GM12878 (cell line): ENCODE measurements at regions not wholly inside any gene's neighbourhood (a gene's known extent, or its start where the extent isn't known, plus 50 kb on each side); places are given as distances from the start of the nearest gene placed in this dataset.

ENCODE experiments used
- ATAC-seq: fragments of 200-7000 bp; cut with Tn5 transposase; 3 replicates; pipeline ENCODE4 v1.9.1; 2020; ENCODE audit warnings: mild to moderate bottlenecking, moderate library complexity
- BruUV-seq: library from RNA; stranded (reverse); fragments of 400-500 nt; replicated peaks from 2 replicates; lab custom pipeline; 2021; lab: Mats Ljungman, UMichigan
- CTCF ChIA-PET: fragments of 300-600 bp; sonication (Branson Sonifier 250); formaldehyde crosslinking; extraction: SDS; loops from one replicate; lab custom pipeline; 2021; ENCODE audit warnings: inconsistent platforms; lab: Yijun Ruan, JAX
- POLR2A ChIA-PET: fragments of 350-600 bp; formaldehyde crosslinking; extraction: SDS; loops from one replicate; lab custom pipeline; 2021; ENCODE audit warnings: inconsistent platforms; lab: Charles Lee
- RAD21 ChIA-PET: fragments of 300-600 bp; sonication (Branson Sonifier 250); formaldehyde crosslinking; loops from one replicate; lab custom pipeline; 2023; ENCODE audit warnings: antibody characterized with exemption; ENCODE audit not compliant: unreplicated experiment; lab: Charles Lee
- SMC1A ChIA-PET: fragments of 300-600 bp; sonication (Branson Sonifier 250); formaldehyde crosslinking; loops from one replicate; lab custom pipeline; 2023; ENCODE audit not compliant: unreplicated experiment, uncharacterized antibody; lab: Charles Lee
- DNase-seq: peaks from one replicate; pipeline ENCODE4 v3.0.0-alpha.2; 2011; ENCODE audit warnings: low read depth, low spot score
- FAIRE-seq: peaks from 3 replicates; lab custom pipeline; 2011; peaks lifted over from hg19 to GRCh38; lab: Jason Lieb, UNC
- H2AFZ ChIP-seq: 2 replicates; pipeline ENCODE4 v1.6.0; 2011; ENCODE audit warnings: low read depth, low read length, control low read depth; ENCODE audit not compliant: control insufficient read depth
- H3K27ac ChIP-seq: 2 replicates; pipeline ENCODE4 v1.5.1; 2011; ENCODE audit warnings: control low read depth; ENCODE audit not compliant: control insufficient read depth, insufficient read depth
- H3K27me3 ChIP-seq, 2 experiments: replicated peaks in 1 of 2; 2 replicates each; pipeline versions ENCODE4 v1.6.0 to v1.6.1; 2011; ENCODE audit warnings: low read length in 1 of 2; ENCODE audit not compliant: control insufficient read depth in 2 of 2, insufficient read depth in 2 of 2
- H3K36me3 ChIP-seq, 2 experiments: 2 replicates each; pipeline ENCODE4 v1.5.1; 2011; ENCODE audit warnings: low read length in 1 of 2; ENCODE audit not compliant: control insufficient read depth in 2 of 2, insufficient read depth in 2 of 2
- H3K4me1 ChIP-seq: 2 replicates; pipeline ENCODE4 v1.6.1; 2011; ENCODE audit warnings: mild to moderate bottlenecking, low read length, moderate library complexity, mixed read lengths; ENCODE audit not compliant: control insufficient read depth, insufficient read depth
- H3K4me2 ChIP-seq: 2 replicates; pipeline ENCODE4 v1.6.0; 2011; ENCODE audit warnings: control low read depth; ENCODE audit not compliant: control insufficient read depth, insufficient read depth
- H3K4me3 ChIP-seq: fragments of 200-600 bp; sonication (generic); 2 replicates; pipeline ENCODE4 v1.5.1; 2016
- H3K79me2 ChIP-seq: 2 replicates; pipeline ENCODE4 v1.6.0; 2011; ENCODE audit warnings: low read length; ENCODE audit not compliant: control insufficient read depth, insufficient read depth
- H3K9ac ChIP-seq: 2 replicates; pipeline ENCODE4 v1.8.0; 2011; ENCODE audit warnings: low read length, control low read depth, mixed read lengths; ENCODE audit not compliant: control insufficient read depth, insufficient read depth
- H3K9me3 ChIP-seq: replicated peaks from 3 replicates; pipeline ENCODE4 v1.5.1; 2011; ENCODE audit warnings: mild to moderate bottlenecking, low read length; ENCODE audit not compliant: control insufficient read depth, insufficient read depth
- H4K20me1 ChIP-seq: 2 replicates; pipeline ENCODE4 v1.6.0; 2011; ENCODE audit not compliant: control insufficient read depth, insufficient read depth
- CBFB ChIP-seq: IDR thresholded peaks from 2 replicates; pipeline ENCODE4 v1.6.1; 2016; ENCODE audit warnings: antibody characterized with exemption, low read depth
- EED ChIP-seq: sonication (generic); IDR thresholded peaks from 2 replicates; pipeline ENCODE4 v1.6.1; 2016; ENCODE audit warnings: antibody characterized with exemption, low read depth
- FOS ChIP-seq: IDR thresholded peaks from 3 replicates; pipeline ENCODE4 v1.6.1; 2011; ENCODE audit warnings: borderline replicate concordance; ENCODE audit not compliant: insufficient read length; ENCODE audit errors: extremely low read depth
- FOXM1 ChIP-seq: IDR thresholded peaks from 2 replicates; pipeline ENCODE4 v1.6.1; 2012; ENCODE audit warnings: low read depth, mild to moderate bottlenecking, inconsistent platforms, low read length, moderate library complexity
- HDGF ChIP-seq: fragments of 450-650 bp; IDR thresholded peaks from 2 replicates; pipeline ENCODE4 v1.6.1; 2016; ENCODE audit warnings: antibody characterized with exemption
- IKZF2 ChIP-seq, 2 experiments: fragments of 450-650 bp; IDR thresholded peaks; 2 replicates each; pipeline ENCODE4 v1.6.1; 2017; ENCODE audit warnings: mild to moderate bottlenecking in 2 of 2, moderate library complexity in 2 of 2
- IRF3 ChIP-seq: fragments of 450-650 bp; IDR thresholded peaks from 2 replicates; pipeline ENCODE4 v1.6.1; 2014; ENCODE audit warnings: mild to moderate bottlenecking
- KLF5 ChIP-seq: fragments of 450-650 bp; IDR thresholded peaks from 2 replicates; pipeline ENCODE4 v1.6.1; 2014; ENCODE audit warnings: mild to moderate bottlenecking; ENCODE audit not compliant: partially characterized antibody
- MEF2B ChIP-seq: fragments of 450-650 bp; IDR thresholded peaks from 2 replicates; pipeline ENCODE4 v1.6.1; 2018; ENCODE audit warnings: mild to moderate bottlenecking, moderate library complexity; ENCODE audit not compliant: partially characterized antibody, poor library complexity, severe bottlenecking
- MYB ChIP-seq: fragments of 150-350 bp; IDR thresholded peaks from 2 replicates; pipeline ENCODE4 v1.6.1; 2014; ENCODE audit warnings: mild to moderate bottlenecking, low read depth, low read length, borderline replicate concordance
- NFXL1 ChIP-seq: fragments of 450-650 bp; IDR thresholded peaks from 2 replicates; pipeline ENCODE4 v1.6.1; 2017; ENCODE audit warnings: antibody characterized with exemption, mild to moderate bottlenecking, borderline replicate concordance
- NFYA ChIP-seq: IDR thresholded peaks from 2 replicates; pipeline ENCODE4 v1.6.1; 2011; ENCODE audit warnings: low read depth, mild to moderate bottlenecking, low read length, improper control_type of control experiment, borderline replicate concordance
- RELA ChIP-seq: fragments of 450-650 bp; IDR thresholded peaks from 2 replicates; pipeline ENCODE4 v1.8.0; 2014; ENCODE audit warnings: borderline replicate concordance; ENCODE audit not compliant: partially characterized antibody
- SPI1 ChIP-seq: IDR thresholded peaks from 2 replicates; pipeline ENCODE4 v1.6.1; 2011; ENCODE audit warnings: low read depth, mild to moderate bottlenecking, low read length, moderate library complexity, borderline replicate concordance; ENCODE audit not compliant: insufficient read depth
- TCF7 ChIP-seq: IDR thresholded peaks from 2 replicates; pipeline ENCODE4 v1.6.1; 2014; ENCODE audit warnings: antibody characterized with exemption, borderline replicate concordance
- USF1 ChIP-seq: IDR thresholded peaks from 2 replicates; pipeline ENCODE4 v1.6.1; 2011; ENCODE audit warnings: borderline replicate concordance, low read depth, mild to moderate bottlenecking, moderate library complexity, mixed read lengths, low read length; ENCODE audit not compliant: insufficient read depth; ENCODE audit errors: extremely low read length
- WGBS: methylation state at CpG from one replicate; pipeline ENCODE4 v1.1.6; 2016; ENCODE audit warnings: low lambda C conversion rate; ENCODE audit not compliant: insufficient replicate concordance, insufficient coverage; ENCODE audit errors: missing lambda C conversion rate; 5-methylcytosine and 5-hydroxymethylcytosine counted together
- in situ Hi-C: fragments of 300-500 bp; cut with MboI; formaldehyde crosslinking; loops from 9 replicates; pipeline ENCODE4 v1.14.3; 2018; ENCODE audit warnings: mixed read lengths
- intact Hi-C: fragments of 100-400 bp; cut with micrococcal nuclease; formaldehyde crosslinking; loops from one replicate; pipeline ENCODE4 v1.14.2; 2022; ENCODE audit not compliant: unreplicated experiment
- TF ChIP-seq, protein P1 (sequence below): fragments of 450-650 bp; IDR thresholded peaks from 2 replicates; pipeline ENCODE4 v1.6.1; 2018; ENCODE audit warnings: mild to moderate bottlenecking, low read depth, moderate library complexity; ENCODE audit not compliant: partially characterized antibody
- TF ChIP-seq, protein P2 (sequence below): IDR thresholded peaks from 2 replicates; pipeline ENCODE4 v1.6.1; 2011; ENCODE audit warnings: borderline replicate concordance, low read depth, mild to moderate bottlenecking, moderate library complexity, low read length; ENCODE audit not compliant: insufficient read depth, poor library complexity, severe bottlenecking

GRCh38 chr12:93098077-93098476, 169.0 kb upstream of the EEA1 start:
- no peak for FAIRE-seq
- RAD21 ChIA-PET: interaction anchor here (0.7 to 7.5 kb wide), 26 partner anchors 10 to 1004 kb away, joined by 3 to 130 read pairs (median 4); partner anchors contain the start of gene NUDT4
- TF ChIP-seq KLF5: no peak
- TF ChIP-seq MEF2B: no peak
- no peak for TF ChIP-seq IRF3
- TF ChIP-seq, protein P1, sequence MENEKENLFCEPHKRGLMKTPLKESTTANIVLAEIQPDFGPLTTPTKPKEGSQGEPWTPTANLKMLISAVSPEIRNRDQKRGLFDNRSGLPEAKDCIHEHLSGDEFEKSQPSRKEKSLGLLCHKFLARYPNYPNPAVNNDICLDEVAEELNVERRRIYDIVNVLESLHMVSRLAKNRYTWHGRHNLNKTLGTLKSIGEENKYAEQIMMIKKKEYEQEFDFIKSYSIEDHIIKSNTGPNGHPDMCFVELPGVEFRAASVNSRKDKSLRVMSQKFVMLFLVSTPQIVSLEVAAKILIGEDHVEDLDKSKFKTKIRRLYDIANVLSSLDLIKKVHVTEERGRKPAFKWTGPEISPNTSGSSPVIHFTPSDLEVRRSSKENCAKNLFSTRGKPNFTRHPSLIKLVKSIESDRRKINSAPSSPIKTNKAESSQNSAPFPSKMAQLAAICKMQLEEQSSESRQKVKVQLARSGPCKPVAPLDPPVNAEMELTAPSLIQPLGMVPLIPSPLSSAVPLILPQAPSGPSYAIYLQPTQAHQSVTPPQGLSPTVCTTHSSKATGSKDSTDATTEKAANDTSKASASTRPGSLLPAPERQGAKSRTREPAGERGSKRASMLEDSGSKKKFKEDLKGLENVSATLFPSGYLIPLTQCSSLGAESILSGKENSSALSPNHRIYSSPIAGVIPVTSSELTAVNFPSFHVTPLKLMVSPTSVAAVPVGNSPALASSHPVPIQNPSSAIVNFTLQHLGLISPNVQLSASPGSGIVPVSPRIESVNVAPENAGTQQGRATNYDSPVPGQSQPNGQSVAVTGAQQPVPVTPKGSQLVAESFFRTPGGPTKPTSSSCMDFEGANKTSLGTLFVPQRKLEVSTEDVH: no peak
- TF ChIP-seq USF1: no peak
- TF ChIP-seq CBFB: no peak
- peak; percentile 55; the same call in 1 of the 2 replicates for TF ChIP-seq EED
- no peak for TF ChIP-seq TCF7
- TF ChIP-seq SPI1: peak; percentile 88
- peak; percentile 74; the same call in 1 of the 2 replicates for TF ChIP-seq HDGF
- 0 out of 4 replicates have a peak, but pooled peaks of 1 of the 2 experiments have one; percentile 29 for TF ChIP-seq IKZF2 (IDR thresholded peaks at IDR 0.05)
- no peak for TF ChIP-seq NFXL1
- TF ChIP-seq MYB: no peak
- no peak for TF ChIP-seq RELA
- no peak for TF ChIP-seq NFYA
- TF ChIP-seq, protein P2, sequence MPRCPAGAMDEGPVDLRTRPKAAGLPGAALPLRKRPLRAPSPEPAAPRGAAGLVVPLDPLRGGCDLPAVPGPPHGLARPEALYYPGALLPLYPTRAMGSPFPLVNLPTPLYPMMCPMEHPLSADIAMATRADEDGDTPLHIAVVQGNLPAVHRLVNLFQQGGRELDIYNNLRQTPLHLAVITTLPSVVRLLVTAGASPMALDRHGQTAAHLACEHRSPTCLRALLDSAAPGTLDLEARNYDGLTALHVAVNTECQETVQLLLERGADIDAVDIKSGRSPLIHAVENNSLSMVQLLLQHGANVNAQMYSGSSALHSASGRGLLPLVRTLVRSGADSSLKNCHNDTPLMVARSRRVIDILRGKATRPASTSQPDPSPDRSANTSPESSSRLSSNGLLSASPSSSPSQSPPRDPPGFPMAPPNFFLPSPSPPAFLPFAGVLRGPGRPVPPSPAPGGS: no peak
- no peak for TF ChIP-seq FOS
- no peak for TF ChIP-seq FOXM1

More at GRCh38 chr12:93098077-93098476, 169.0 kb upstream of the EEA1 start:
- Histone ChIP-seq H3K27me3 (no peaks in the 10 kb centered on the region), H3K9ac (no peak overlapping the region), H3K79me2 (no peaks in the 10 kb centered on the region), H4K20me1 (no peaks in the 10 kb centered on the region), H3K27ac (no peak overlapping the region), H3K36me3 (no peaks in the 10 kb centered on the region), H3K4me1 (peaks cover 20% of the 10 kb centered on the region), H3K9me3 (no peaks in the 10 kb centered on the region; the same call in 2 of the 3 replicates), H3K4me2 (0 out of 2 replicates have a peak overlapping the region, but pooled peaks have one; percentile 1), H3K4me3 (no peak overlapping the region), H2AFZ (peak overlapping the region; percentile 69)
- ATAC-seq (peak; percentile 80), DNase-seq (peak; percentile 51)
- intact Hi-C loops (loop anchor here (1.0 to 5.0 kb wide), 7 partner anchors 39 to 299 kb away; no protein-coding TSS in a partner anchor), in situ Hi-C loops (no loop called here)
- SMC1A ChIA-PET: interaction anchor here (0.6 to 7.9 kb wide), 50 partner anchors 11 to 322 kb away, joined by 3 to 133 read pairs (median 5); no protein-coding TSS in a partner anchor
- WGBS: 3% methylated on average over 2 of the region's 2 CpGs
- CTCF ChIA-PET: interaction anchor here (0.6 to 8.7 kb wide), 53 partner anchors 10 to 1004 kb away, joined by 3 to 120 read pairs (median 4); no protein-coding TSS in a partner anchor
- no TSS peak for BruUV-seq
- POLR2A ChIA-PET: interaction anchor here (0.6 to 3.9 kb wide), 8 partner anchors 9 to 299 kb away, joined by 3 to 25 read pairs (median 3); no protein-coding TSS in a partner anchor
